ENCODE measurements at regions not wholly inside any gene's neighbourhood (a gene's known extent, or its start where the extent isn't known, plus 50 kb on each side); places are given as distances from the start of the nearest gene placed in this dataset.

- intact Hi-C loops (cut with micrococcal nuclease) = no loop called here
- H3K4me2 ChIP-seq (ENCODE audit: low read length) = no peak overlapping the region
- BruUV-seq (replicated peaks) = no TSS peak
- ATAC-seq (no peak), DNase-seq (ENCODE audit: low read depth, low spot score) (no peak)
- no peaks in the 10 kb centered on the region for H3K79me2 ChIP-seq (ENCODE audit: insufficient read depth, low read length)
- no peaks in the 10 kb centered on the region for H3K4me1 ChIP-seq (ENCODE audit: control insufficient read depth in 1 of 2, insufficient read depth in 2 of 2, low read length in 2 of 2)
- H4K20me1 ChIP-seq (ENCODE audit: insufficient read depth) = no peaks in the 10 kb centered on the region
- no peak overlapping the region for H3K4me3 ChIP-seq (replicated peaks in 1 of 2; ENCODE audit: low read depth in 1 of 2, low read length in 2 of 2)
- H3K9ac ChIP-seq (ENCODE audit: low read length) = no peak overlapping the region
- no peaks in the 10 kb centered on the region for H3K36me3 ChIP-seq (ENCODE audit: control insufficient read depth in 1 of 2, insufficient read depth in 2 of 2, low read length in 2 of 2)
- H3K27ac ChIP-seq (ENCODE audit: low read depth, low read length) = no peak overlapping the region
- H3K27me3 ChIP-seq (ENCODE audit: insufficient read depth, low read length) = no peaks in the 10 kb centered on the region
- CTCF ChIA-PET = no interaction called here
- RAD21 ChIA-PET (ENCODE audit: low non-redundant PET in 1 of 2, low total read pairs in 2 of 2, uncharacterized antibody in 2 of 2, unreplicated experiment in 2 of 2) = no interaction called here
- no peaks in the 10 kb centered on the region for H3K9me2 ChIP-seq (ENCODE audit: insufficient read depth)
- POLR2A ChIA-PET = no interaction called here
- TF ChIP-seq RAD21 (IDR thresholded peaks at IDR 0.05; ENCODE audit: low read depth) = no peak
- TF ChIP-seq FOSL1 (IDR thresholded peaks at IDR 0.05; ENCODE audit: low read depth) = no peak
- no peak for TF ChIP-seq TCF7L2 (IDR thresholded peaks at IDR 0.05; ENCODE audit: borderline replicate concordance, extremely low read depth, insufficient read depth, insufficient read length)
- no peak for TF ChIP-seq EZH2 (IDR thresholded peaks at IDR 0.05)
- TF ChIP-seq ELF1 (IDR thresholded peaks at IDR 0.05; ENCODE audit: borderline replicate concordance, low read depth) = no peak
- TF ChIP-seq ZFX (IDR thresholded peaks at IDR 0.05) = no peak
- no peak for TF ChIP-seq YY1 (IDR thresholded peaks at IDR 0.05; ENCODE audit: extremely low read depth, insufficient replicate concordance, low read depth, low read length)
- no peak for TF ChIP-seq REST (IDR thresholded peaks at IDR 0.05; ENCODE audit: low read depth)
- TF ChIP-seq POLR2AphosphoS5 (IDR thresholded peaks at IDR 0.05; ENCODE audit: low read depth, low read length) = no peak
- TF ChIP-seq EGR1 (IDR thresholded peaks at IDR 0.05; ENCODE audit: low read depth) = no peak
- H2AFZ ChIP-seq (ENCODE audit: low read depth, low read length, poor library complexity, severe bottlenecking) = no peak overlapping the region
- no peaks in the 10 kb centered on the region for H3K9me3 ChIP-seq (ENCODE audit: control insufficient read depth in 1 of 2, insufficient read depth in 1 of 2, low read depth in 1 of 2, low read length in 2 of 2)
Measured at GRCh38 chr7:46026741-46027140, 105.7 kb upstream of the IGFBP3 start.
